ENCODE measurements at regions not wholly inside any gene's neighbourhood (a gene's known extent, or its start where the extent isn't known, plus 50 kb on each side); places are given as distances from the start of the nearest gene placed in this dataset.
A peak's percentile ranks its signal among the peaks of the same experiment; 100 is the strongest.

GRCh38 chr18:54742659-54743604 is 85.3 kb upstream of the RAB27B start:
- Histone ChIP-seq H3K36me3 (ENCODE audit: control insufficient read depth in 4 of 4, insufficient read depth in 4 of 4, low read length in 4 of 4) (no peaks in the 10 kb centered on the region), H3K4me1 (ENCODE audit: control insufficient read depth in 5 of 5, insufficient read depth in 5 of 5, low read length in 5 of 5) (peaks cover 0 to 27% (median 11%) of the 10 kb centered on the region in 5 donors), H3K27me3 (ENCODE audit: control insufficient read depth in 3 of 3, insufficient read depth in 3 of 3, low read length in 2 of 3) (no peaks in the 10 kb centered on the region), H3K9me3 (ENCODE audit: control insufficient read depth in 4 of 4, insufficient read depth in 3 of 4, low read length in 3 of 4) (no peaks in the 10 kb centered on the region), H3K27ac (ENCODE audit: low read depth in 1 of 2, low read length in 1 of 2) (no peak overlapping the region), H3K9ac (ENCODE audit: insufficient read depth in 1 of 2, low read length in 2 of 2) (no peak overlapping the region), H3K4me3 (no peak overlapping the region)
- ATAC-seq (ENCODE audit: insufficient read depth, low FRiP score) = peak; percentile 66
- DNase-seq = peak; percentile 88 to 99 (median 98)
- TF ChIP-seq, protein P1, sequence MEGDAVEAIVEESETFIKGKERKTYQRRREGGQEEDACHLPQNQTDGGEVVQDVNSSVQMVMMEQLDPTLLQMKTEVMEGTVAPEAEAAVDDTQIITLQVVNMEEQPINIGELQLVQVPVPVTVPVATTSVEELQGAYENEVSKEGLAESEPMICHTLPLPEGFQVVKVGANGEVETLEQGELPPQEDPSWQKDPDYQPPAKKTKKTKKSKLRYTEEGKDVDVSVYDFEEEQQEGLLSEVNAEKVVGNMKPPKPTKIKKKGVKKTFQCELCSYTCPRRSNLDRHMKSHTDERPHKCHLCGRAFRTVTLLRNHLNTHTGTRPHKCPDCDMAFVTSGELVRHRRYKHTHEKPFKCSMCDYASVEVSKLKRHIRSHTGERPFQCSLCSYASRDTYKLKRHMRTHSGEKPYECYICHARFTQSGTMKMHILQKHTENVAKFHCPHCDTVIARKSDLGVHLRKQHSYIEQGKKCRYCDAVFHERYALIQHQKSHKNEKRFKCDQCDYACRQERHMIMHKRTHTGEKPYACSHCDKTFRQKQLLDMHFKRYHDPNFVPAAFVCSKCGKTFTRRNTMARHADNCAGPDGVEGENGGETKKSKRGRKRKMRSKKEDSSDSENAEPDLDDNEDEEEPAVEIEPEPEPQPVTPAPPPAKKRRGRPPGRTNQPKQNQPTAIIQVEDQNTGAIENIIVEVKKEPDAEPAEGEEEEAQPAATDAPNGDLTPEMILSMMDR (IDR thresholded peaks at IDR 0.05; ENCODE audit: control extremely low read depth, extremely low read depth) = no peak
- WGBS, 2 donors = 76 to 83% methylated on average over 2 of the region's 2 CpGs

DNA sequence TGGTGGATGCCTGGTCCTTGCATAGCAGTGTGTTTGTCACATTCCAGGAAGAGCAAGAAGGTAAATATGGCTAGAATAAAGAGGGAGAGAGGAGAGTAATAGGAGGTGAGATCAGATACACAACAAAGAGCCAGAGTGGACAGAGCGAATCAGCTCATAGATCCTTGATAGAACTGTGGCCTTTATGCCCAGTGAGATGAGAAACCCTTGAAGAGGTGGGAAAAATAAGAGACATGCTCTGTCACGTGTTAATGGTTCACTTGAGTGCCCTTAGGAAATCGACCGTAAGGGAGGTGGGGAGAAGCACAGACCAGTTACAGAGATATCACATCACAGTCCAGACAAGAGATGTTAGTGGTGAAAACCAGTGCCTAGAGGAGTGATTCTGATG is 84.7 kb upstream of the RAB27B start:
- Histone ChIP-seq H3K36me3 (ENCODE audit: control insufficient read depth in 4 of 4, insufficient read depth in 4 of 4, low read length in 4 of 4) (no peaks in the 10 kb centered on the region), H3K27me3 (ENCODE audit: control insufficient read depth in 3 of 3, insufficient read depth in 3 of 3, low read length in 2 of 3) (no peaks in the 10 kb centered on the region), H3K9me3 (ENCODE audit: control insufficient read depth in 4 of 4, insufficient read depth in 3 of 4, low read length in 3 of 4) (no peaks in the 10 kb centered on the region), H3K27ac (ENCODE audit: low read depth in 1 of 2, low read length in 1 of 2) (no peak overlapping the region), H3K4me3 (no peak overlapping the region), H3K4me1 (ENCODE audit: control insufficient read depth in 5 of 5, insufficient read depth in 5 of 5, low read length in 5 of 5) (peaks cover 0 to 27% (median 11%) of the 10 kb centered on the region in 5 donors), H3K9ac (ENCODE audit: insufficient read depth in 1 of 2, low read length in 2 of 2) (no peak overlapping the region)
- TF ChIP-seq, protein P1 (IDR thresholded peaks at IDR 0.05; ENCODE audit: control extremely low read depth, extremely low read depth) = no peak
- WGBS, 2 donors = 68 to 77% methylated on average over 4 of the region's 4 CpGs
- ATAC-seq (ENCODE audit: insufficient read depth, low FRiP score) (no peak), DNase-seq (no peak)

DNA sequence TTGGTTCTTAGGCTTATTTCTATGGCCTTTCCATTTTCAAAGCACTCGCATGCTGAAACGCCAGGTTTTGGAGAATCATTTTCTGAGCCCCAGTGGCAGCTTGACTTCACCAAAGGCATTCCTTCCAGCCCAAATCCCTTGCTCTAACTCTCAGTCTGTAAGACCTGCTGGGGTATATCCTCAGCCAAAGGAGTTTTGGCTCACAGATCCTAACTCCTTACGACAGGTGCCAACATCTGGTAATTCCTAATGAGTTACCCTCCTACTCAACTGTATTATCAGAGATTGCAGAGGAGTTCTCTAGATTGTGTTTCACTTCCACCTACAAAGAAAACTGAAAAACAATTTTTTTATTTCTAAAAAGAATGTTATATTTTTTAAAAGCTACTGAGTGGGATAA is 79.0 kb upstream of the RAB27B start:
- DNase-seq (no peak), ATAC-seq (ENCODE audit: insufficient read depth, low FRiP score) (no peak)
- Histone ChIP-seq H3K27ac (ENCODE audit: low read depth in 1 of 2, low read length in 1 of 2) (no peak overlapping the region), H3K9ac (ENCODE audit: insufficient read depth in 1 of 2, low read length in 2 of 2) (no peak overlapping the region), H3K27me3 (ENCODE audit: control insufficient read depth in 3 of 3, insufficient read depth in 3 of 3, low read length in 2 of 3) (no peaks in the 10 kb centered on the region), H3K4me3 (no peak overlapping the region), H3K4me1 (ENCODE audit: control insufficient read depth in 5 of 5, insufficient read depth in 5 of 5, low read length in 5 of 5) (peaks cover 0 to 3% (median 0%) of the 10 kb centered on the region in 5 donors), H3K9me3 (ENCODE audit: control insufficient read depth in 4 of 4, insufficient read depth in 3 of 4, low read length in 3 of 4) (no peaks in the 10 kb centered on the region), H3K36me3 (ENCODE audit: control insufficient read depth in 4 of 4, insufficient read depth in 4 of 4, low read length in 4 of 4) (no peaks in the 10 kb centered on the region)
- TF ChIP-seq, protein P1 (IDR thresholded peaks at IDR 0.05; ENCODE audit: control extremely low read depth, extremely low read depth) = no peak
- 90 to 91% methylated on average over 3 of the region's 3 CpGs for WGBS, 2 donors
